Right lobe of liver (tissue), 6 donors: ENCODE measurements at regions not wholly inside any gene's neighbourhood (a gene's known extent, or its start where the extent isn't known, plus 50 kb on each side); places are given as distances from the start of the nearest gene placed in this dataset.
A peak's percentile ranks its signal among the peaks of the same experiment; 100 is the strongest.

Experiments used
- ATAC-seq, 4 donors: fragments of 200-7000 bp; cut with Tn5 transposase; one replicate each; pipeline ENCODE4 v1.9.1; 2020; ENCODE audit warnings: mild to moderate bottlenecking in 4 of 4, moderate library complexity in 4 of 4
- DNase-seq, 3 donors: peaks; one replicate each; pipeline ENCODE4 v3.0.0-alpha.2; 2020
- H3K27ac ChIP-seq, 3 donors: fragments of 200-600 bp; one replicate each; pipeline ENCODE4 v1.8.0; 2022
- H3K27me3 ChIP-seq, 2 donors: fragments of 200-600 bp; one replicate each; pipeline ENCODE4 v1.8.0; 2022
- H3K36me3 ChIP-seq, 4 donors: fragments of 200-600 bp; sonication (generic) in 1 of 4; one replicate each; pipeline versions ENCODE4 v1.5.1 to v1.8.0; 2017 to 2022; ENCODE audit warnings: control low read depth in 1 of 4
- H3K4me1 ChIP-seq, 4 donors: fragments of 200-600 bp; sonication (generic) in 1 of 4; one replicate each; pipeline versions ENCODE4 v1.5.1 to v1.8.0; 2017 to 2022; ENCODE audit warnings: control low read depth in 1 of 4
- H3K4me3 ChIP-seq, 3 donors: fragments of 200-600 bp; one replicate each; pipeline ENCODE4 v1.8.0; 2022
- H3K9me3 ChIP-seq, 4 donors: fragments of 200-600 bp; sonication (generic) in 1 of 4; one replicate each; pipeline versions ENCODE4 v1.5.1 to v1.8.0; 2017 to 2022; ENCODE audit warnings: control low read depth in 1 of 4
- CTCF ChIP-seq, 4 donors: fragments of 200-600 bp in 3 of 4; fragments of 450-650 bp in 1 of 4; IDR thresholded peaks; one replicate each; pipeline versions ENCODE4 v1.5.1 to v1.8.0; 2016 to 2022; ENCODE audit warnings: antibody characterized with exemption in 4 of 4, mild to moderate bottlenecking in 2 of 4
- POLR2A ChIP-seq: fragments of 450-650 bp; IDR thresholded peaks from one replicate; pipeline ENCODE4 v1.6.1; 2017; ENCODE audit warnings: antibody characterized with exemption, mild to moderate bottlenecking
- WGBS: methylation state at CpG from one replicate; pipeline ENCODE4 v1.1.6; 2018; ENCODE audit warnings: low coverage, low lambda C conversion rate; ENCODE audit not compliant: insufficient coverage; ENCODE audit errors: missing lambda C conversion rate; 5-methylcytosine and 5-hydroxymethylcytosine counted together
- intact Hi-C, 2 donors: fragments of 100-400 bp; cut with DNase I; formaldehyde crosslinking; loops; one replicate each; pipeline versions ENCODE4 v1.11.2 to v1.14.1; 2022
- small RNA-seq, 2 experiments: library from RNA; depleted of rRNA; stranded (forward); fragments of <200 nt; gene quantifications; one replicate each; pipeline ENCODE3, GENCODE V24; 2016
- donor health status: DM: no; HTN: yes; CAD: no.
- donor health status: DM: no; HTN: no; CAD: no.
- donor health status: DM: no; HTN: no; CAD: no.
- donor health status: DM: no; HTN: yes; CAD: no.
- donor health status: DM: no; HTN: yes; CAD: no.

DNA sequence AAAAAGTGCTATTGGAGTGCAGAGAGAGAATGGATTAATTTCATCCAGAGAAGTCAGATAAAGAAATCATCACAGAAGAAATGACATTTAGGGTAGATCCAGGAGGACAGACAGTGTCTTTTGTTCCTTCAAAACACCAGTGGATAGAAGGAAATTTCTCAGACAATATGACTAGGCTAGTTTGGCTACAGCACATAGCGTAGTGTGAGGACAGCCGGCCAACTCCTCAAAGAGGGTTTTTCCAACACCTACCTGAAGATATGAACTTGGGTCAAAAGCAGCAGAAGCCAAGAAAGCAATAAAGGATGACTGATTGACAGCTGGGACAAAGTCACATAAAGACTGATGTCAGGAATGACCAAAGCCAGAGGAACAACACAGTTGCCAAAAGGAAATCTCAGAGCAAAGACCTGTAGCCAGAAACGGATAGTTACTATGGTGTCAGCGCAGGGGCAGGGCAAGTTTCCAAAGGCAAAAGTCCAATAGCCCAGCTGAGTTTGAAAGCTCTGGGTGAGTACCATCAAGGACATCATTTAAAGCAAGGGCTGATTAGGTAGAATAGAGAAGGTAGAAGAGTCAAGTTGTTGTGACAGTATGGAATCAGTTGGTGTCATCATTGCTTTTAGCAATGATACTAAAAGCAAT lies 58.7 kb upstream of the PDE3A start:
- H3K4me3 ChIP-seq = no peak overlapping the region
- no peaks in the 10 kb centered on the region for H3K27me3 ChIP-seq
- DNase-seq (no peak), ATAC-seq (peak in 1 of 4 donors; percentile 50)
- no peak for TF ChIP-seq CTCF (IDR thresholded peaks at IDR 0.05)
- no peak for TF ChIP-seq POLR2A
- 49% methylated on average over 4 of the region's 4 CpGs for WGBS
- H3K27ac ChIP-seq = no peak overlapping the region
- H3K36me3 ChIP-seq = no peaks in the 10 kb centered on the region
- H3K9me3 ChIP-seq = peaks cover 0 to 7% (median 0%) of the 10 kb centered on the region in 4 donors
- intact Hi-C loops = no loop called here
- H3K4me1 ChIP-seq = no peaks in the 10 kb centered on the region

- intact Hi-C loops = no loop called here
- no peaks in the 10 kb centered on the region for H3K9me3 ChIP-seq
- ATAC-seq = no peak
Measured at GRCh38 chr12:20314328-20314727, 54.0 kb upstream of the PDE3A start.

GRCh38 chr12:20317554-20317953 lies 50.8 kb upstream of the PDE3A start:
- TF ChIP-seq CTCF (IDR thresholded peaks at IDR 0.05) (no peak), POLR2A (no peak)
- H3K27ac ChIP-seq = no peak overlapping the region
- 80% methylated on average over 4 of the region's 4 CpGs for WGBS
- H3K9me3 ChIP-seq = no peaks in the 10 kb centered on the region
- no peaks in the 10 kb centered on the region for H3K27me3 ChIP-seq
- DNase-seq (no peak), ATAC-seq (no peak)
- no peaks in the 10 kb centered on the region for H3K4me1 ChIP-seq
- intact Hi-C loops = no loop called here
- no peak overlapping the region for H3K4me3 ChIP-seq
- no peaks in the 10 kb centered on the region for H3K36me3 ChIP-seq

More at GRCh38 chr12:20314328-20314727, 54.0 kb upstream of the PDE3A start:
- 50% methylated on average over 2 of the region's 2 CpGs for WGBS
- no peaks in the 10 kb centered on the region for H3K36me3 ChIP-seq
- H3K4me3 ChIP-seq = no peak overlapping the region
- DNase-seq = no peak
- no peaks in the 10 kb centered on the region for H3K4me1 ChIP-seq
- H3K27ac ChIP-seq = no peak overlapping the region
- H3K27me3 ChIP-seq = no peaks in the 10 kb centered on the region
- TF ChIP-seq CTCF (IDR thresholded peaks at IDR 0.05) (no peak), POLR2A (no peak)

Small RNA genes lying in the stretch of these regions (small RNA-seq; reads per million reads assigned to genes)
- gene RNU1-146P = 0 reads per million in 2 experiments
